NCI-H2196 treated with DMSO at 0.1 percent for 48 hours (cell line): ENCODE measurements at regions not wholly inside any gene's neighbourhood (a gene's known extent, or its start where the extent isn't known, plus 50 kb on each side); places are given as distances from the start of the nearest gene placed in this dataset.
A peak's percentile ranks its signal among the peaks of the same experiment; 100 is the strongest.

Experiments
- DNase-seq: peaks from one replicate; lab custom pipeline; 2025; ENCODE audit not compliant: unreplicated experiment; lab: John Stamatoyannopoulos, UW

GRCh38 chr2:7777668-7778067, 860.5 kb downstream of the RNF144A start:
- DNase-seq, result no peak

GRCh38 chr2:7780321-7780720, 863.1 kb downstream of the RNF144A start:
- no peak for DNase-seq

GRCh38 chr2:7785700-7786099, 868.5 kb downstream of the RNF144A start:
- no peak for DNase-seq

GRCh38 chr2:7788736-7789135, 871.5 kb downstream of the RNF144A start:
- DNase-seq, result no peak

GRCh38 chr2:7792031-7792651, 874.9 kb downstream of the RNF144A start:
- DNase-seq, result peak; percentile 89

- peak; percentile 26 for DNase-seq
Measured at GRCh38 chr2:7795778-7796563, 878.8 kb downstream of the RNF144A start.

- no peak for DNase-seq
Measured at GRCh38 chr2:7800031-7800430, 881.8 kb upstream of the ID2 start.

- no peak for DNase-seq
Measured at GRCh38 chr2:7801212-7801611, 880.6 kb upstream of the ID2 start.

- DNase-seq, result no peak
Measured at GRCh38 chr2:7803515-7803914, 878.3 kb upstream of the ID2 start.

- DNase-seq, result no peak
Measured at GRCh38 chr2:7809640-7810039, 872.2 kb upstream of the ID2 start.

- no peak for DNase-seq
Measured at GRCh38 chr2:7811073-7811472, 870.8 kb upstream of the ID2 start.

GRCh38 chr2:7812231-7812995, 869.4 kb upstream of the ID2 start:
- DNase-seq, result no peak

GRCh38 chr2:7813541-7814292, 868.1 kb upstream of the ID2 start:
- DNase-seq, result no peak

GRCh38 chr2:7815726-7816125, 866.1 kb upstream of the ID2 start:
- no peak for DNase-seq

- no peak for DNase-seq
Measured at GRCh38 chr2:7816233-7816632, 865.6 kb upstream of the ID2 start.

GRCh38 chr2:7816944-7817343, 864.9 kb upstream of the ID2 start:
- no peak for DNase-seq

- no peak for DNase-seq
Measured at GRCh38 chr2:7819316-7819715, 862.5 kb upstream of the ID2 start.

GRCh38 chr2:7819850-7820249, 862.0 kb upstream of the ID2 start:
- no peak for DNase-seq

GRCh38 chr2:7824211-7824610, 857.6 kb upstream of the ID2 start:
- no peak for DNase-seq

- no peak for DNase-seq
Measured at GRCh38 chr2:7825591-7826312, 856.1 kb upstream of the ID2 start.

GRCh38 chr2:7826656-7827055, 855.2 kb upstream of the ID2 start:
- DNase-seq, result no peak
